GM12864 (cell line): ENCODE measurements at regions not wholly inside any gene's neighbourhood (a gene's known extent, or its start where the extent isn't known, plus 50 kb on each side); places are given as distances from the start of the nearest gene placed in this dataset.

ENCODE experiments used
- DNase-seq: peaks from one replicate; pipeline ENCODE4 v3.0.0-alpha.2; 2011; ENCODE audit warnings: low read depth
- H3K4me3 ChIP-seq: 2 replicates; pipeline ENCODE4 v1.5.1; 2011; ENCODE audit warnings: mild to moderate bottlenecking, low read depth, low read length, control low read depth
- CTCF ChIP-seq: IDR thresholded peaks from 2 replicates; pipeline ENCODE4 v1.5.1; 2011; ENCODE audit warnings: low read depth, mild to moderate bottlenecking, moderate library complexity, low read length, control low read depth, inconsistent platforms; ENCODE audit errors: missing control alignments

- no peak for DNase-seq
- TF ChIP-seq CTCF, result no peak
- H3K4me3 ChIP-seq, result no peak overlapping the region
Observed at GRCh38 chr11:131135611-131136010, 219.3 kb upstream of the SNX19 start.

GRCh38 chr11:131136486-131136885 is 220.2 kb upstream of the SNX19 start:
- no peak for DNase-seq
- no peak for TF ChIP-seq CTCF
- no peak overlapping the region for H3K4me3 ChIP-seq

- no peak for TF ChIP-seq CTCF
- no peak overlapping the region for H3K4me3 ChIP-seq
- no peak for DNase-seq
Observed at GRCh38 chr11:131137046-131137445, 220.8 kb upstream of the SNX19 start.

- H3K4me3 ChIP-seq, result no peak overlapping the region
- no peak for DNase-seq
- TF ChIP-seq CTCF, result no peak
Observed at GRCh38 chr11:131138731-131139130, 222.5 kb upstream of the SNX19 start.

GRCh38 chr11:131145791-131146190 is 224.6 kb upstream of the NTM start:
- no peak overlapping the region for H3K4me3 ChIP-seq
- TF ChIP-seq CTCF, result no peak
- no peak for DNase-seq

GRCh38 chr11:131146827-131147490 is 223.5 kb upstream of the NTM start:
- no peak for DNase-seq
- H3K4me3 ChIP-seq, result no peak overlapping the region
- no peak for TF ChIP-seq CTCF

- no peak for DNase-seq
- H3K4me3 ChIP-seq, result no peak overlapping the region
- TF ChIP-seq CTCF, result no peak
Observed at GRCh38 chr11:131154351-131154750, 216.1 kb upstream of the NTM start.
